Inflammatory macrophage treated with lipopolysaccharide for 1 hour (primary cell): ENCODE measurements at regions not wholly inside any gene's neighbourhood (a gene's known extent, or its start where the extent isn't known, plus 50 kb on each side); places are given as distances from the start of the nearest gene placed in this dataset.

ENCODE experiments used
- DNase-seq, 2 donors: peaks; one replicate each; pipeline ENCODE4 v3.0.0-alpha.2; 2020 to 2022

DNA sequence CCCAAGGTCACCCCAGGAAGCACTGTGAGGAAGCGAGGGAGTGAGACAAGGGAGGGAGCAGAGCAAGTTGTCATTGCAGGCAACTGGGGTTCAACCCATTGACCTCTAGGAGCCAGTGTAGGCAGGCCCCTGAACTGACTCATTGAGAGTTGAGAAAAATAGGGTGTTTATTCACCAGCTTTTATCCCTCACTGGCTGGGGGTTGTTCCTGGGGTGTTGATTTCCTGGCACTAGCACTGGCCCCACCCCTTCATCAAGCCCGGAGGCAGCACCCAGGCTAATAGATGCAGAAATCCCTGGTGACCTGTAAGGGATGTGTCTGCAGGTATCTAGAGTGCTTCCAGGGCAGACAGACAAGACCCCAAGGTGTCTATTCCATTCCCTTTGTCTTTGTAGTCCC lies 183.9 kb downstream of the ARRDC4 start:
- DNase-seq: no peak

- DNase-seq: no peak
These were observed 185.7 kb downstream of the ARRDC4 start for GRCh38 chr15:98146031-98146820.

DNA sequence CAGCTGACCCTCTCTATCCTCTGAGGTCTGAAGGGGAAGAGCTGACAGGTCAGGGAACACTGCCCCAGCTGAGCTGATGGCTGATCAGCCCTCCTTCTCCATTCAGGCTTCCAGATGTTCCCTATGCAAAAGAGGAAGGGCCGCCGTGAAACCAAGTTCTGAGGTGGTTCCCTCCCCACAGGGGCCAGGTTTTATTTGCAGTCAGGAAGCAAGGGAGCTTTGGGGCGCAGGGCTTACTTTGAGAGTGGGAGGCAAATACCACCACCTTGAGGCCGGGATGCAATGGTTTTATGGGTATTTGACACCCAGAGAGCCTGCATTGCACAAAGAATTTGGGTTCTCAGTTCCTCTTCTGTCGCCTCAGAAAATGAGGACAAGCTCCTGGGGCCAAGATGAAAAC lies 186.9 kb downstream of the ARRDC4 start:
- DNase-seq: peak in 1 of 2 donors; percentile 17

DNA sequence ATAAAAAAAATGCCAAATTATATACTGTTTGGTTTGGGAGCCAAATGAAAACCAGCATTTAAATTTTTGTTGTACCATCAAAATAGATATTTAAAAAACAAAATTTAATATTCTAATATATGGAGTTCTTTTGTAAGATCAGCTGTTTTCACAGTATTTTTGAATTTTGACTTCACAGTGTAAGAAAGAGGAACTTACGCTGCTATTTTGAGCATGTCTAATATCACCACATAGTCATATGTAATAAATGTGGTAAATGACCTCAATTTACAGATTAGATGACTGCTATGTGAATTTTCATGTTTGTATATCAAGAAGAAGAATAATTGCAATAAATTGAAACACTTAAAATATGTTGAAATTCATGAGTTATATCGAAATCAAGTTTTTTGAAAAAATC lies 189.6 kb downstream of the ARRDC4 start:
- DNase-seq: peak; percentile 58 to 74

DNA sequence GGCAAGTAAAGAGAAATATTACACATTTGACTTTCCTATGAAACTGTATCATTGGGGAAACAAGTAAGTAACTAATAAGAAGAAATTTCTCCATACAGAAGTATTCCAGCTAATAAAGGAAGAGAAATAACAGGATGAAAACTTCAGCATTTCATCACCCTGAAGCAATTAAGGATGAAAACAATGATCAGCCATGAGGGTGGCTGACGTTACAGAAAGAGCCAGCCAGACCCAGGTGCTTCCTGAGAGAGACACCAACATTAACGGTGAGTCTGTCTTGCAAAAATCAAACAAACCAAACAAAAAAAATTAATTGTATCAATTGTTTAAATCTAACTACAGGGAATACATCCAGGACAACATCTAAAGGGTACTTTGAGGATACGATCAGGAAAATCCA lies 190.0 kb downstream of the ARRDC4 start:
- DNase-seq: no peak

DNA sequence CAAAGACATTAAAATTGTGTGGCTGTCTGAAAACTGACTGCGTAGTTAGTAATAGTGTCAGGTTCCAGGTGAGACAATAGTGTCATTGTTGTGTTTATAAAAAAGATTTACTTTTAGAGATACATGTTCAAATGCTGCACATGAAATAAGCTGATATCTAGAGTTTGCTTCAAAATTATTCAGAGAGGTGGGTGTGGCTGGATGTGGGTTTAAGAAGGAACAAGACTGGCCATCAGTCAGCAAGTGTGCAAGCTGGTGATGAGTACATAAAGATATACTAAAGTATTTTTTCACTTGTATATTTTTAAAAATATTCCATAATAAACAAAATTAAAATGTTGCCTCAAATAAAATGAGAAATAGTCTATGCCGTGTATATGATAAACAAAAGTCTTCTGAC lies 190.6 kb downstream of the ARRDC4 start:
- peak in 1 of 2 donors; percentile 16 for DNase-seq

GRCh38 chr15:98152156-98152555 lies 191.7 kb downstream of the ARRDC4 start:
- peak in 1 of 2 donors; percentile 32 for DNase-seq

DNA sequence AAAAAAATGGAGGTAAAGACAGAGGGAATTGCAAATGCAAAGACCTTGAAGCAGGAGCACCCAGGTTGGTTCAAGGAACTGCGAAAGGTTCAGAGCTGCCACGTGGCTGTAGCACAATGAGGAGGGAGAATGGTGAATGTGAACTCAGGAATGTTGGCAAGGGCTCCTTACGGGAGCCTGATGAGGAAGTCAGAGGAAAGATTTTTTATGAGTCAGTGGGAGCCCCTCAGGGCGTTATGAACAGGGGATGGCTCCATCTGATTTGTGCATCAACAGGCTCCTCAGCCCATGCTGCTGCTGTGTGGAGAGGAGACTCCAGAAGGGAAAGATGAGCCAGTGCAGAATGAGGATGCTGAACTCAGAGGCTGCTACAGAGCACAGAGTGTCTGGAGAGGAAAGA lies 194.4 kb downstream of the ARRDC4 start:
- no peak for DNase-seq

DNA sequence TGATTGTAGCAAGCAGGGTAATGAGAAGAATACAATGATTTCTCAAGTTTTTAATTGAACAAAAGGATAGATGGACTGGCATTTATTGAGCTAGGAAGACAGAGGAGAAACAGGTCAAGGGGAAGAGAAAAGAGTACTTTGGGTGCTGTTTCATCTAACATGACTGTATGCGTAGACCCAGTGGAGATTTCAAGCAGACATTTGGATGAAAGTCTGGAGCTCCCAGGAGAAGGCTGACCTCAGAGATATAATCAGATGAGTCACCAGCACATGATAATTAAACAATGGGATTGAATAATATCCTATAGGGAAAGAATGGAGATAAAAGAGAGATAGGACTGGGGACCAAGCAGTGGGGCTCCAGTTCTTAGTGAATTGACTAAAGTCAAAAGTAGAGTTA lies 194.9 kb downstream of the ARRDC4 start:
- DNase-seq: no peak

- peak in 1 of 2 donors; percentile 51 for DNase-seq
These were observed 199.7 kb downstream of the ARRDC4 start for GRCh38 chr15:98160236-98160635.

DNA sequence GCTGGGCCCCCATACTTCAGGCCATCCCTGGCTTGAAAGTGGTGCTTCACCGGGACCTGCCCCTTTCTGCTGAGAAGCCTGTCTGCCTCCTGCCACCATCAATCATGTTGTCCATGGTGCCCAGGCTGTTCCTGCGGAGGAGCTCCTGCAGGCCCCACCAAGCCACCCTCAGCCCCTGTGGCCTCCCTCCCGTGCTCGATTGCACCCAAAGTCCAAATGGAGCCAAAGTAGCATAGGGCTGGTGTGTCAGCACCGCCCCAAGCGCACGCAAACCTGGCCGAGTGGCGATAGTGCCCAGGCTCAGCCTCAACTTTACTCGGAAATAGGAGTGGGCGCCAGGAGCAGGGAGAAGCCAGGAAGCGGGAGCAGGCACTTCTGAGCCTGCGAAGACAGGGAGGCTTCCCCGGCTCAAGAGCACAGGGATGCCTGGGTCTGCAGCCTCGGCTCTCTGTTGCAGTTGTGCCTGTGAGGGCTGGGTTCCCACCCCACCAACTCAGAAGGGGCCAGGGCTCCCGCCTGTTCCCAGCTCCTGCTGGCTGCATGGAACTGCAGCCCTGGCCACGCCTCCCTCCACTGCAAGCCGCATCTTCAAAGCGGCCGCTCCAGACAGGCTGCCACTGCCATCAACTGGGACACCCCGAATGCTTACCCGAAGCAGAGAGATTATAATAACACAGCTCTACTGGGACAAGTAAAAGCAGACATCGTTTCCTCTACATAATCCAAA lies 203.0 kb downstream of the ARRDC4 start:
- no peak for DNase-seq

- peak; percentile 65 to 70 for DNase-seq
These were observed 204.1 kb downstream of the ARRDC4 start for GRCh38 chr15:98164571-98164970.

- DNase-seq: no peak
These were observed 204.5 kb downstream of the ARRDC4 start for GRCh38 chr15:98164986-98165385.

DNA sequence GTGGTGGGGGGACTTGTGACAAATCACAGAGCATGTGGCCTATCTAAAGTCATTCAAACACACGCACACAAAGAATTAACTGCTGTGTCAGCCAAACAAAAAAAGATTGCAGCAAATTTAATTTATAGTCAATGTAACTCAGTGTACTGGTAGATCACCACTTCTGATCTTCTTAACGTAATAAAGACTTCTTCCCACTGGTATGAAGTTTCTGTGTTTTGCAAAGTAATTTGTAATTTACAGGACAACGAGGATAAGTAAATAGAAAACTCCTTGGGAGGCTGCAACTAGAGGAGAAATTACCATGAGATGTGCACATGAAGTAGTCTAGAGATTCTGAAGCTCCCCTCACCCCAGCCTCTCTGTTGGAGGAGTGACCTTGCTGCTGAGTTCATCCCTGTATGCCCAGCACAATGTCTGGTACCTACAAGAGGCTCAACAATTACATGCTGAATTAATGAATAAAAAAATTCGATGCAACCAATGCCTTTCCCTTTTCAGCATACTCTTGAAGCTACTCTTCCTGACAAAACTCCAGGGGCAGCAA lies 207.3 kb downstream of the ARRDC4 start:
- no peak for DNase-seq

DNA sequence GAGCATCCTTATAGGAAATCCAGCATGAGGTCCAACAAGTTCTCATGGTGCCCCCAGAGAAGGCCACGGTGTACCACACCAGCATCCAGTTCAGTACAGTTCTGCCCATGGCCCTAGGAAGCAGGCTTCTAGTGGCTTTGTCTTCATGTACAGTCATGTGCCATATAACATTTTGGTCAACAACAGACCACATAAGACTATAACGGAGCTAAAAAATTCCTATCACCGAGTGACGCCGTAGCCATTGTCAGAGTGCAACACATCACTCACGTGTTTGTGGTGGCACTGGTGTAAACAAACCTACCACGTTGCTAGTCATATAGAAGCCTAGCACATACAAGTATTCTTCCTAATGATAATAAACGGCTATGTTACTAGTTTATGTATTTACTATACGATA lies 209.0 kb downstream of the ARRDC4 start:
- DNase-seq: no peak

- no peak for DNase-seq
These were observed 213.8 kb downstream of the ARRDC4 start for GRCh38 chr15:98174286-98174685.

GRCh38 chr15:98174841-98175240 lies 214.3 kb downstream of the ARRDC4 start:
- DNase-seq: no peak

- DNase-seq: peak; percentile 48 to 86
These were observed 217.6 kb downstream of the ARRDC4 start for GRCh38 chr15:98177966-98178592.

- no peak for DNase-seq
These were observed 218.4 kb downstream of the ARRDC4 start for GRCh38 chr15:98178861-98179260.

GRCh38 chr15:98187549-98187948 lies 227.0 kb downstream of the ARRDC4 start:
- DNase-seq: no peak

GRCh38 chr15:98190914-98191313 lies 230.4 kb downstream of the ARRDC4 start:
- DNase-seq: no peak

GRCh38 chr15:98195796-98196195 lies 235.3 kb downstream of the ARRDC4 start:
- DNase-seq: no peak

GRCh38 chr15:98196371-98196770 lies 235.9 kb downstream of the ARRDC4 start:
- no peak for DNase-seq

- no peak for DNase-seq
These were observed 241.8 kb downstream of the ARRDC4 start for GRCh38 chr15:98202256-98202655.
